Endothelial cell of umbilical vein (primary cell): ENCODE measurements at regions not wholly inside any gene's neighbourhood (a gene's known extent, or its start where the extent isn't known, plus 50 kb on each side); places are given as distances from the start of the nearest gene placed in this dataset.

Source experiments
- BruUV-seq: library from RNA; stranded (reverse); fragments of 400-500 nt; replicated peaks from 2 replicates; lab custom pipeline; 2021; lab: Mats Ljungman, UMichigan
- CTCF ChIA-PET: fragments of 300-600, 350-600 bp; sonication (Branson Sonifier 250); formaldehyde crosslinking; loops from one replicate; lab custom pipeline; 2021; ENCODE audit warnings: antibody characterized with exemption, inconsistent platforms; lab: Charles Lee
- POLR2A ChIA-PET: fragments of 300-600, 350-600 bp; sonication (Branson Sonifier 250); formaldehyde crosslinking; loops from one replicate; lab custom pipeline; 2021; ENCODE audit warnings: antibody characterized with exemption, inconsistent platforms; lab: Charles Lee
- DNase-seq: peaks from one replicate; pipeline ENCODE4 v3.0.0-alpha.2; 2011; ENCODE audit warnings: low read depth, low spot score
- FAIRE-seq: peaks from 2 replicates; lab custom pipeline; 2011; peaks lifted over from hg19 to GRCh38; lab: Jason Lieb, UNC
- H2AFZ ChIP-seq: 2 replicates; pipeline ENCODE4 v1.6.0; 2012; ENCODE audit warnings: low read depth, low read length, control low read depth, inconsistent platforms
- H3K27ac ChIP-seq: 2 replicates; pipeline ENCODE4 v1.5.1; 2011; ENCODE audit warnings: low read depth, mild to moderate bottlenecking, control low read depth, low read length, moderate library complexity; ENCODE audit not compliant: insufficient read depth
- H3K27me3 ChIP-seq, 2 experiments: 2 replicates each; pipeline versions ENCODE4 v1.6.0 to v1.6.1; 2011; ENCODE audit warnings: low read length in 2 of 2, mixed read lengths in 1 of 2; ENCODE audit not compliant: control insufficient read depth in 2 of 2, insufficient read depth in 2 of 2
- H3K36me3 ChIP-seq, 2 experiments: 2 replicates in 1 of 2; 3 replicates in 1 of 2; pipeline ENCODE4 v1.5.1; 2011; ENCODE audit warnings: low read length in 2 of 2, mild to moderate bottlenecking in 1 of 2, moderate library complexity in 1 of 2; ENCODE audit not compliant: control insufficient read depth in 2 of 2, insufficient read depth in 2 of 2; ENCODE audit errors: extremely low read depth in 1 of 2
- H3K4me1 ChIP-seq: 3 replicates; pipeline ENCODE4 v1.5.1; 2011; ENCODE audit warnings: mild to moderate bottlenecking, low read length; ENCODE audit not compliant: control insufficient read depth, insufficient read depth; ENCODE audit errors: extremely low read depth
- H3K4me2 ChIP-seq: 2 replicates; pipeline ENCODE4 v1.6.1; 2011; ENCODE audit warnings: low read length, control low read depth, mixed read lengths; ENCODE audit not compliant: insufficient read depth
- H3K4me3 ChIP-seq, 3 experiments: fragments of 200-600 bp in 1 of 3; sonication (generic), shearing (Covaris generic) in 1 of 3; replicated peaks in 1 of 3; 2 replicates each; pipeline ENCODE4 v1.5.1; 2011 to 2016; ENCODE audit warnings: control low read depth in 3 of 3, low read length in 3 of 3, mild to moderate bottlenecking in 2 of 3, inconsistent platforms in 1 of 3, low read depth in 1 of 3, moderate library complexity in 1 of 3; ENCODE audit not compliant: insufficient read depth in 1 of 3
- H3K79me2 ChIP-seq: 2 replicates; pipeline ENCODE4 v1.6.0; 2012; ENCODE audit warnings: low read length, inconsistent platforms; ENCODE audit not compliant: control insufficient read depth, insufficient read depth
- H3K9ac ChIP-seq: replicated peaks from 2 replicates; pipeline ENCODE3; 2011; ENCODE audit warnings: low read length, control low read depth; ENCODE audit not compliant: insufficient read depth; ENCODE audit errors: extremely low read depth
- H3K9me1 ChIP-seq: replicated peaks from 3 replicates; pipeline ENCODE4 v1.6.0; 2011; ENCODE audit warnings: mild to moderate bottlenecking, low read length; ENCODE audit not compliant: control insufficient read depth, insufficient read depth; ENCODE audit errors: extremely low read depth
- H3K9me3 ChIP-seq: replicated peaks from 2 replicates; pipeline ENCODE4 v1.5.1; 2012; ENCODE audit warnings: low read length, inconsistent platforms; ENCODE audit not compliant: control insufficient read depth, insufficient read depth
- H4K20me1 ChIP-seq: replicated peaks from 2 replicates; pipeline ENCODE3; 2011; ENCODE audit warnings: mild to moderate bottlenecking, low read length; ENCODE audit not compliant: control insufficient read depth, insufficient read depth; ENCODE audit errors: extremely low read depth
- EZH2 ChIP-seq: IDR thresholded peaks from 2 replicates; pipeline ENCODE4 v1.6.1; 2012; ENCODE audit warnings: borderline replicate concordance, low read depth, mild to moderate bottlenecking, moderate library complexity, low read length, inconsistent platforms; ENCODE audit not compliant: severe bottlenecking
- FOS ChIP-seq: IDR thresholded peaks from 2 replicates; pipeline ENCODE4 v1.6.1; 2011; ENCODE audit warnings: mild to moderate bottlenecking, low read length, moderate library complexity, borderline replicate concordance; ENCODE audit not compliant: insufficient read depth
- GATA2 ChIP-seq: IDR thresholded peaks from 2 replicates; pipeline ENCODE4 v1.7.0; 2011; ENCODE audit warnings: low read depth, mild to moderate bottlenecking, moderate library complexity, mixed read lengths, low read length; ENCODE audit not compliant: insufficient read length, insufficient read depth
- JUN ChIP-seq: IDR thresholded peaks from 2 replicates; pipeline ENCODE4 v1.6.1; 2011; ENCODE audit warnings: borderline replicate concordance, low read depth; ENCODE audit not compliant: insufficient read length, insufficient read depth
- MAX ChIP-seq: IDR thresholded peaks from 2 replicates; pipeline ENCODE4 v1.6.1; 2011; ENCODE audit not compliant: insufficient read depth, insufficient read length
- MYC ChIP-seq: IDR thresholded peaks from one replicate; pipeline ENCODE4 v1.6.1; 2011; ENCODE audit warnings: mild to moderate bottlenecking, low read depth, low read length
- POLR2A ChIP-seq: IDR thresholded peaks from 2 replicates; pipeline ENCODE4 v1.6.1; 2012; ENCODE audit warnings: low read depth, mild to moderate bottlenecking, control low read depth, low read length
- POLR2AphosphoS5 ChIP-seq: IDR thresholded peaks from 2 replicates; pipeline ENCODE4 v1.6.1; 2012; ENCODE audit warnings: low read depth, mild to moderate bottlenecking, control low read depth, low read length, moderate library complexity; ENCODE audit not compliant: insufficient read depth
- dilution Hi-C: fragments of 300-500 bp; cut with MboI; formaldehyde crosslinking; loops from one replicate; pipeline ENCODE4 v1.15.0; 2019; ENCODE audit warnings: low sequenced_read_pairs; ENCODE audit not compliant: extremely low pct_ligation_motif_present
- intact Hi-C: fragments of 100-400 bp; cut with micrococcal nuclease; formaldehyde crosslinking; loops from one replicate; pipeline ENCODE4 v1.10.0; 2022
- TF ChIP-seq, protein P1 (sequence below), 2 donors: IDR thresholded peaks; 1 replicate in 1 of 2; 2 replicates in 1 of 2; pipeline ENCODE4 v1.5.1; 2011; ENCODE audit warnings: low read length in 2 of 2, mild to moderate bottlenecking in 2 of 2, moderate library complexity in 2 of 2, control low read depth in 1 of 2, inconsistent platforms in 1 of 2, low read depth in 1 of 2; ENCODE audit not compliant: insufficient read depth in 1 of 2; ENCODE audit errors: extremely low read depth in 1 of 2

DNA sequence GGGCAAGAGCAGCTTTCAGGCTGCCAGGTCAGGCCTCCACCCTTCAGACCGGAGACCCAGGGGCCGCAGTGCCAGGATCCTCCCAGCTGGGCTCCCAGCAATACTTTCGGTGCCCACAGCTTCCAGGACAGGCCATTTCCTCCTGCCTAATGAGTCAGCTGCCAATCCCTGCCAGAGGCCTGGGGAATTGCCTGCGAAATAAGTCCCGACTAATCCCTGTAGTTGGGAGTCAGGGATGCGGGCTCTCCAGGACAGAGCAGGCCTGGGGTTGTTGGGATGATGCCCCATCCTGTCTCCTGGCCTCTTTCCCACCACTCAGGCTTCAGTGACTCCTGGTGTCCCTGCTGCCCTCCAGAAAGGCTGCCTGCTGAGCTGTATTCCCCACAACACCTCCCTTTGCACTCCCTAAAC is 143.5 kb upstream of the UNC5B start:
- Histone ChIP-seq H3K79me2 (no peaks in the 10 kb centered on the region), H3K4me3 (no peak overlapping the region), H3K9me3 (no peaks in the 10 kb centered on the region), H3K27me3 (no peaks in the 10 kb centered on the region), H2AFZ (peak overlapping the region; percentile 88), H3K36me3 (no peaks in the 10 kb centered on the region), H3K9ac (no peak overlapping the region), H4K20me1 (no peaks in the 10 kb centered on the region), H3K4me1 (peaks cover 6% of the 10 kb centered on the region), H3K27ac (no peak overlapping the region), H3K4me2 (no peak overlapping the region), H3K9me1 (no peaks in the 10 kb centered on the region)
- intact Hi-C loops (loop anchor here (10.0 kb wide), 2 partner anchors 136 to 144 kb away; no protein-coding TSS in a partner anchor), dilution Hi-C loops (no loop called here)
- ChIA-PET POLR2A (no interaction called here), CTCF (interaction anchor here (1.1 to 1.2 kb wide), 2 partner anchors 58 to 216 kb away, joined by 3 to 5 read pairs; no protein-coding TSS in a partner anchor)
- FAIRE-seq (peak; percentile 72), DNase-seq (peak; percentile 56)
- no TSS peak for BruUV-seq
- TF ChIP-seq EZH2 (no peak), MAX (no peak)

- Histone ChIP-seq H3K9me3 (no peaks in the 10 kb centered on the region), H3K4me2 (no peak overlapping the region), H3K4me1 (peaks cover 6% of the 10 kb centered on the region), H2AFZ (no peak overlapping the region), H3K4me3 (no peak overlapping the region), H3K27ac (no peak overlapping the region), H3K79me2 (no peaks in the 10 kb centered on the region), H3K36me3 (no peaks in the 10 kb centered on the region), H4K20me1 (no peaks in the 10 kb centered on the region), H3K27me3 (no peaks in the 10 kb centered on the region), H3K9me1 (no peaks in the 10 kb centered on the region), H3K9ac (no peak overlapping the region)
- ChIA-PET CTCF (interaction anchor here (1.2 to 1.5 kb wide), 3 partner anchors 9 to 215 kb away, joined by 4 to 8 read pairs (median 5); no protein-coding TSS in a partner anchor), POLR2A (interaction anchor here (0.6 kb wide), 1 partner anchor 99 kb away, joined by 5 read pairs; no protein-coding TSS in a partner anchor)
- DNase-seq (no peak), FAIRE-seq (no peak)
- dilution Hi-C loops (no loop called here), intact Hi-C loops (loop anchor here (10.0 kb wide), 2 partner anchors 135 to 145 kb away; no protein-coding TSS in a partner anchor)
- TF ChIP-seq POLR2AphosphoS5: no peak
- no peak for TF ChIP-seq FOS
- TF ChIP-seq POLR2A: no peak
- TF ChIP-seq, protein P1, sequence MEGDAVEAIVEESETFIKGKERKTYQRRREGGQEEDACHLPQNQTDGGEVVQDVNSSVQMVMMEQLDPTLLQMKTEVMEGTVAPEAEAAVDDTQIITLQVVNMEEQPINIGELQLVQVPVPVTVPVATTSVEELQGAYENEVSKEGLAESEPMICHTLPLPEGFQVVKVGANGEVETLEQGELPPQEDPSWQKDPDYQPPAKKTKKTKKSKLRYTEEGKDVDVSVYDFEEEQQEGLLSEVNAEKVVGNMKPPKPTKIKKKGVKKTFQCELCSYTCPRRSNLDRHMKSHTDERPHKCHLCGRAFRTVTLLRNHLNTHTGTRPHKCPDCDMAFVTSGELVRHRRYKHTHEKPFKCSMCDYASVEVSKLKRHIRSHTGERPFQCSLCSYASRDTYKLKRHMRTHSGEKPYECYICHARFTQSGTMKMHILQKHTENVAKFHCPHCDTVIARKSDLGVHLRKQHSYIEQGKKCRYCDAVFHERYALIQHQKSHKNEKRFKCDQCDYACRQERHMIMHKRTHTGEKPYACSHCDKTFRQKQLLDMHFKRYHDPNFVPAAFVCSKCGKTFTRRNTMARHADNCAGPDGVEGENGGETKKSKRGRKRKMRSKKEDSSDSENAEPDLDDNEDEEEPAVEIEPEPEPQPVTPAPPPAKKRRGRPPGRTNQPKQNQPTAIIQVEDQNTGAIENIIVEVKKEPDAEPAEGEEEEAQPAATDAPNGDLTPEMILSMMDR (IDR thresholded peaks at IDR 0.05; ENCODE audit: extremely low read depth in 1 of 2, insufficient read depth in 1 of 2, low read depth in 1 of 2, low read length in 2 of 2): no peak
- no peak for TF ChIP-seq EZH2
- TF ChIP-seq MAX: no peak
- no peak for TF ChIP-seq MYC
- no peak for TF ChIP-seq JUN
- TF ChIP-seq GATA2: no peak
- no TSS peak for BruUV-seq
Measured at GRCh38 chr10:71069909-71070666, 142.3 kb upstream of the UNC5B start.
